Cerebellar nuclear complex (tissue), 1 donor: ENCODE measurements at regions not wholly inside any gene's neighbourhood (a gene's known extent, or its start where the extent isn't known, plus 50 kb on each side); places are given as distances from the start of the nearest gene placed in this dataset.
"Not testable (repeated sequence)": the region's sequence is repeated elsewhere in the genome, so short reads cannot be mapped to it uniquely, and the experiment has no call there.

ENCODE experiments used
- DNase-seq, 2 experiments: peaks; one replicate each; lab custom pipeline; 2025; lab: John Stamatoyannopoulos, UW

DNA sequence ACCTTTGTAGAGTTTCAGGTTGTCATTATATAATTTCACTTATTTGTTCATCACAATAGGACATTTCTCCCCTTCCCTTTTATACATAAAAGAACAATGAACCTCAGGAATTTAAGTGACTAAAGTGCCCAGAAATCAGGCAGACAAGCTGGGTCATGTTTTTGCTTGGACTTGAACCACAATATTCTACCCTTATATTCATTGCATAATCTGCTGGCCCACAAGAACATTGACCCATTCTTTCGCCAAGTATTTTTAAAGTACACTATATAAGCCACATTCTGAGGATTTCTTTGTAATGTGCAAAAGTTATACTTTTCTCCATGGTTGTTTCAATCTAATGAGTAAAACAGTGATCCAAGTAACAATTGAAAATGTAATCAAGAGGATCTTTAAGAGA is 637.5 kb upstream of the SLIT2 start:
- no peak for DNase-seq

DNA sequence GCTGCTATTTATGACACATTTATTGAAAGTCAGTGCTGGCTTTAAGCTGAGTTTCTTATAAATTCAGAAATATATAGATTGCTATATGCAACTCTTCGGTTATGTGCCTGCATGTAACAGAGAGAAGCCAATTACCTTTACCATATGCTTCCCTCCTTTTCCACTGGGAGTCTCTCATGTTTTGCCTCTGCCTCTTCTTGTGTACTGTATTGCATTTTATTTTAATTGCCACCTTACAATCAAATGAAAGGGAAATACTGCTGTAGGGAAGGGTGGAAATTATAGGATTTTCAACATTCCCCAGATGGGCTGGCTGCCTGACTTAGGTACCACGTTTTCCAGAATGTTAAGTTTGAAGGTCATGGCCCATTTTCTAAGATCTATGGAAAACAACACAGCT is 655.4 kb upstream of the SLIT2 start:
- DNase-seq, result no peak

DNA sequence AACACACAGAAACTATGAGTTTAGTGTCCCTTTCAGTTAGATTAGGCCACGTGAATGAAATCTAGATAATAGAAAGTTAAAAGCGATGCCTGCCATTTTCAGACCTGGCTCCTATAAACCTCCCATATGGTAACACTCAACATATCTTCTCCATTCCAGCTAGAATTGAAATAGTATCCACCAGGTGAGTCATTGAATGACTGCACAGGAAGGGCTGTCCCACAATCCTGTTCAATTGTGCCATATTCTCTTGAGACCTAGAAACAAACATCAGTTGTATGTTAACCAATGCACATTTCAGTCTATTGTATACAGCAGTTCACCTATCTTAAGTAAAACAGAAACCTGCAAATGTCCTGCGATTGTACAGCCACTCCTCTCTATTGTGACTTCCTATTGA is 659.3 kb upstream of the SLIT2 start:
- no peak for DNase-seq

DNA sequence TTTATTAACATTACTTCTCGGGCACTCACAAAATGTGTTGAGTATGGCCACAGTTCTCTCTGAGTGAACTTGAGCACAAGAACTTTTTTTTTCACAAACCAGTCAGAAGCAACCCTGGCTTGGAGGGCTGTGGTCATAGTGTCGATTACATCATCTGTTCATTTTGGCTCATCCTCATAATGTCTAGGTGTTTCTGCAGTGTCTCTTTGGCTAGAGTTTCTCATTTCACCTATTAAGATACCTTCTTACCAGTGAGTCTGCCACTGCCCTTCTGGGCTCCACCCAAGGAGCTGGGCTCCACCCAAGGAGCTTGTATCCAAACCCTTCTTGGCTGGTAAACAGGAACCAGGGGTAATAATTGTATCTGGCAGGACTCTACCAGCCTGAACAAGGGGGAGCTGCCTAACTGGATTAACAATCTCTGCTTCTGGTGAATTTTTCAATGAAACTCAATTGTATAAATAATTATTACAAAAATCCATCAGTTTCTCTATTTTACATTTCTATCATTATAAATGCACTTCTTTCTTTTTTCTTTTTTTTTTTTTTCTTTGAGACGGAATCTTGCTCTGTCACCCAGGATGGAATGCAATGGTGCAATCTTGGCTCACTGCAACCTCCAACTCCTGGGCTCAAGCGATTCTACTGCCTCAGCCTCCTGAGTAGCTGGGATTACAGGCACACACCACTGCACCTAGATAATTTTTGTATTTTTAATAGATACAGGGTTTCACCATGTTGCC is 667.7 kb upstream of the SLIT2 start:
- DNase-seq, result no peak

DNA sequence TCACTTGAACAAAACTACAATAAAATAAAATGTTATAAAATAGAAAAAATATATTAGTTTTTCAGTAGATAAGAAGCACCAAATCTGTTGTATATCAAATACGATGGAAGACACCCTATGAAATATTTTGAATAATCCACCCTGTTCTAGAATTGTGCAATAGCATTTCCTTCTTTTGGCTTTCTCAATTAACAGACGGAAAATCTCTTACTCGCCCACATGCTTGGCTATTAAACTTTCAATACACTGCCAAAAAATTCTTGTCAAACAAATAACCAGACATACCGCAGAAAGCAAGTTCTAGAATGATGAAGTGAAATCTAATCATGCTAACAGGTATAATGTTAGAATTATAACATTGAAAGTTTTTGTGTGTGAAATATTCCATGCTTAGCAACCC is 671.6 kb upstream of the SLIT2 start:
- no peak for DNase-seq

DNA sequence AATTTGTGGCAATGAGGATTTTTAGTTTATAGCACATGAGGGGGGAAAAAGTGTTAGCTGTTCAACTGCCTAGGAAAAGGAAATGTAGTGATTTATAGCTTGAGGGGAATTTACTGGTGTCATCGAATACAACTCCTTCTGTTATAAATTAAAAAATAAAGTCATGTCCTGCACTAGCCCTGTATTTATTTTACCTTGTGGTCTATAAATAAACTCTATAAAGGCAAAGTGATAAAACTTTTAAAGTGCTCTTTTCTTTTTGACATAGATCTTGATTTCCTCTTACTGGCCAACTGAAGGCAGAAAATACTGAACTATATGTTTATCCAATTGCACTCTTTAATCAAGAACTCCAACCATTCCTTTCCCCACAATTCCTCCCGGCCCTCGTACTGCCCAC is 672.1 kb upstream of the SLIT2 start:
- DNase-seq, result no peak

DNA sequence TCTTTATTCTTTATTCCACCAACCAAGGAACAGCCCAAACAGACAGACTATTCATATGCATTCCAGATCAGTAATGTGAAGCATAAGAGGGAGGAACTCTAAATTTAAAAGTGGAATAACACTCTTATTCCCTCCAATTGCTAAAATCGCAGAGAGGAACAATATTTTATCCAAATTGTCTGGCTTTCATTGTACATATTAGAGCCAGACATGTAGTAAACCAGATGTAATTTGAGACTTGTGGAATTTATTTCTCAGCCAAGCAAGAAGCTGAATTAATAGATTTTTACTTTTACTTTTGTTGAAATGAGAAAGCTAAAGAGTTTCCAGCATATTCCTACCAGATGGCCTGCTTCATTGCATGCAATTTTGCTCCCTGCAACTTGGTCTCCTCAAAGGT is 674.6 kb upstream of the SLIT2 start:
- no peak for DNase-seq

DNA sequence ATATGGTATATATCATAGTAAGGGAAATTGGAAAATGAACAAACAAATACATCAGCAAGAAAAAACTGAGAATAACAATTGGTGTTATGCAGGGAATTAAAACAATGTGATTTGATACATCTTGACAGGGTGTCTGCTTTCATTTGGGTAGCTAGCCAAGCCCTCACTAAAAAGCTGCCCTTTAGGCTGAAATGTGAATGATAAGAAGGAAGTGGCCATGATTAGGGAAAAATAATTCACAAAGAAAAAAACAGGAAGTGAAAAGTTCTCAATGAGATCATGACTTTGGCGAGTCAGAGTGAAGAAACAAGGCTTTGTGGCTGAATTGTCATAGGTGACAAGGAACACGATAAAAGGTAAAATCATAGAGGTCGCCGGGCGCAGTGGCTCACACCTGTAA is 675.8 kb upstream of the SLIT2 start:
- no peak for DNase-seq

DNA sequence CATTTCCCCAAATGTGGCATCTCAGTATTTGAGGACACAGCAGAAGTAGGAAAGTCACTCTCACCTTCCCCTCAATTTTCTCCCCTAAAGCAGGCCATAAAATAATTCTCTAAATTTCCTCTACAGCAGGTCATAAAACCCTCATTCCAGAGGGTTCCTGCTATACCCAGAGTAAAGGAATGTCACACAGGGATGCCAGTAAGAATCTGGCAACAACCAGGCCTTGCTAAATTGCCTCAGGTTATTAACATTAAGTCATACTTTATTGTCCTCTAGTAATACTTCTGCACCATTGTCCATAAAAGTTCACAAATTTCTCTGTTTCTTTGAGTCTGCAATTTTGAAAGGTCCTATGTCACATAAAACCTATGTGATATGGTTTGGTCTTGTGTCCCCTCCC is 685.7 kb upstream of the SLIT2 start:
- no peak for DNase-seq

DNA sequence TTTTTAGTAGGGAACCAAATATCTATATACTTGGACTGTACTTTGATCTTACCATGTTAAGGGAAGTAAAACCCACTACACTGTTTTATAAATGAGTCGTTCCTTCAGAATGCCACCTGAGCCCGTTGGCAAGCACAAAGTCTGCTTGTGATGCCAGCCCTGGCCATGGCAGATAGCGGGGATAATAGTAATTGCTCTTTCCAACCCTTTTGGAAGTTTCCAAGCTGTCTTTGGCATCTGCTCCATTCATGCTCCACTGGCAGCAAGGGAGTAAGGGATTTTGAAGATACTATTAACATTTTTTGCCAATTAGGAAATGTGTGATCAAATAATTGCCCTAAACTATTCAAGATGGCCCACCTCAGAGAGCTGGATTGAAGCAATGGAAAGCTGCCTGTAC is 689.2 kb upstream of the SLIT2 start:
- DNase-seq, result no peak

DNA sequence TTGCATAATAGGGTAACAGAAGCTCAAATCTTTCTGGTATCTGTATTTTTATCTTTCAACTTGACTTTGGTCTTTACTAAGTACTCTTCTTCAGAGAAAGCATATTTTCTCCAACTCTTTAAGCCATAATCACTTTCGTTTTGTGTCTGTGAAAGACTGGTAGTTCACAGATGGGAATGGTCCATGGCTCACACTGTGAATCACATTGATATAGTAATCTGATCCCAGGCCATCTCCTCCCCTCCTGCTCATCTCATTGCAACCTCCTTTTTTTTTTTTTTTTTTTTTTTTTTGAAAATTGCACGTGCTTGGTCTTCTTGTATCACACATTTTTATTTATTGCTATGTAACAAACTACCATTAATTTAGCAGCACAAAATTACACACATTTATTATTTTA is 694.5 kb upstream of the SLIT2 start:
- DNase-seq, result no peak

DNA sequence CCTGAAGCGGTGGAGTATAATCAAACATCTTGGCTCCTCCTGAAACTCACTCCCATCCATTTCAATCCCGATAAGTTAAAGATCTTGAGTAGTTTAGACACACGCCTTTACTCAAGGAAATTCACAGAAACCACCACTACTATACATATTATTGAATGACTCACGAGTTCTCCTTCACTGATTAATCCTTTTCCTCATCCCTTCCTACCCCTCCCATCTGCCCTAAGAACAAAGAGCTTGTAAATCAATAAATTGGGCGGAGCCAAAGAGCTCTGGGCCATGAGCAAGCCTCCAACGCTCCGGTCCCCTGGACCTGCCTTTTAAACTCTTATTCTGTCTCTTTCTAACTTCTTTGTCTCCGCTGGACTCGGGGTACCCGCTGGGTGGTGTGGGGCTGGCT is 695.4 kb upstream of the SLIT2 start:
- DNase-seq, result not testable (repeated sequence)

DNA sequence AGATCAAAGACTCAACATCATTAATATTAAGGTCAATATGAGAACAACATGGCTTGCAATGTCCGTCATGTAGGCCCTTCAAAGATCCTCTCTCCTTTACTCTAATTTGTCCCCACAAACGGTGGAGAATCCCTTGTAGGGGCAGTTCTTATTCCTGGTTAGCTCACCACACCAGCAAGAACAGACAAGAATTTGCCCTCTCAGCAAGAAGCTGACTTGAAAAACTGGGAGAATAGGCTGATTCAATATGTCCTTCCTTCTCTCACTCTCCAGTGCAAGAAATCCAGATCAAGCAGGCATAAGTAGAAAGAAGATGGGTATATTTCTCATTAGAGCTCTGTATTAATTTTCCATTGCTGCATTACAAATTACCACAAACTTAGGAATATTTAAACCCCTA is 704.2 kb upstream of the SLIT2 start:
- no peak for DNase-seq

DNA sequence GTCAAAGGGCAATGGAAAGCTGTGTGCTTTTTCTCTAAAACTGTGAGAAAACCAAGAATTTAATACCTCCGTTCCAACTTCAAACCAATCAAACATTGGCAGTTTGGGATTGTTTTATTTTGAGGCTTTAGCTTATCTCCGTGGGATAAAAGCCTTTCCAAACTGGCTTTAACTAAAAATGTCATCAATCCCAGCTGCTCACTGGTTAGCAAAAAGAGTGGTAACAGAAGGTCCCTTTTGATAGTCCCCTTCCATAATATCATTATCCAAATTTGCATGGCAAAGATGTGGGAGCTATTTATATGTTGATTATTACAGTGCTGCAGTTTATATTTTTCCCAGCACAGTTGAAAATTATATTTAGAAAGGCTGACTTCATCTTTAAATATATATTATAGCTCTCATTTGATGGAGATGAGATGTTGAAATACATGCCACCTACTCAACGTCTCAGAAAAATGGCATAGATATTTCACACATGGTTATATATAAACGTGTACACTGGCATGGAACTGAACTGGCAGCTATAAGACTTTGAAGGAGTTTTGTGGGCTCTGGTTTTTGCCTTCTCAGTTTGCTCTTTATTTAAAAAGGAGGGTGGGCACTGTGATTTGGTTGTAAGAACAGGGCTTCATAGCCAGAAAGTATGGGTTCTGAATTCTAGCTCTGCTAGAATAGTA is 707.1 kb upstream of the SLIT2 start:
- DNase-seq, result no peak

DNA sequence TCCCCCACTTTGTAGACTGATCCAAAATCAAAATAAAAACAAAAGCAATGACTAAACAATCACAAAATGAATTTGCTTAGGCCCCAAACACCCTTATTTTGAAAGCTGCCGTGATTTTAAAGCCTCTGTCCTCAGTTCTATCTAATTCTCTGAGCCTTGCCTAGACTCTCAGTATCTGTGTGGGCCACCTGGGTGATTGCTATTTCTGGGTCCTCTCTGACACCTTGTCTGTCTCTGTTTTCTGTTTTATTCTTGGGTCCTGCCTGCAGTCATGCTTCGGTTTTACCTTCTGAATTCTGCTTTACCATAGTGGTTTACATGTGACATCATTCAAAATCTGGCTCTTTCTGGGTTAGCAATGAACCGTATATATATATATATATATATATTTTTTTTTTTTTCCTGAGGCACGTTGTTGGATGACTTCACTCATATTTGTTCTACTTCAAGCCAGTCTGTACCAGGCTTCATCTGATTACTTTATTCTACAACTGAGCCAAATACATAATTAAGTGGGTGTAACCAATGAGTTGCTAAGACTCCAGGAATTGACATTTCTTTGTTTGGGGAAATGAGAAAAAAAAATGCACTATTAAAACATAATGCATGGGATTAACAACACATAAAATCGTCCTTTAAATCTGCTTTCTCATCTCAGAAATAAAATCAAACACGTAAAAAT is 710.7 kb upstream of the SLIT2 start:
- DNase-seq, result no peak

DNA sequence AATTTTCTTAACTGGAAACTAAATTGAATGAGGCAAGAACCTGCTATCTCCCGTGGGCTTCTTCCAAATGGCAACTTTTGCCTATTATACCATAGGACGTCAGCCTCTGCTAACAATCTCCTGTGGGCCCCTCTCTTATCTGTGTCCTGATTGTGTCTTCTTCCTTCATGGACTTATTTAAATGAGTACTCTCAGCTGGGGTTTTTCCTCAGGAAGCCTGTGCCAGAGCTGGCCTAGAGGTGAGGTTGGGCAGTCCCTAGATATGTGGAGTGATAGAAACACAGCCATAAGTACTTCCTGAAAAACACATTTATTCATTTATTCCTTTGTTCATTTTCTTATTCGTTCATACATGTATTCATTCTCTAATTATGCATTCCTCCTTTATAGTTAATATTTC is 712.5 kb upstream of the SLIT2 start:
- no peak for DNase-seq

DNA sequence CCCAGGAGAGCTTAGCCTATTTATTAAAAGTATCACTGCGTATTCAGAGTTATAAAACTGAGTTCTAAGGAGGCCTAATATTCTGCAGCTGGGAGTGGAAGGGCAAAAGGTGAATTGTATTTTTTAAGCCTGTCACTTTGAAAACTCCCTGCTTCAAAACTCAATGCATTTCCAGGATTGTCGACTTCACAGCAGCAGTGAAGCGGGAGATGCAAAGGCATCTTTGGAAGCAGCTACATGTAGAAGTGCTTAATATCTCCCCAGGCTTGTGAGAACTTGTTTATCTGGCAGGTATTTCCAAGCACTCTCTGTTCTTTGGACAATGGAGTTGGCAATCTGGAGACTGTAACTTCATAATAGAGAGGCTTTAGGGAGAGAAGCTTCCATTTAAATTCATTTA is 717.5 kb upstream of the SLIT2 start:
- DNase-seq, result no peak

DNA sequence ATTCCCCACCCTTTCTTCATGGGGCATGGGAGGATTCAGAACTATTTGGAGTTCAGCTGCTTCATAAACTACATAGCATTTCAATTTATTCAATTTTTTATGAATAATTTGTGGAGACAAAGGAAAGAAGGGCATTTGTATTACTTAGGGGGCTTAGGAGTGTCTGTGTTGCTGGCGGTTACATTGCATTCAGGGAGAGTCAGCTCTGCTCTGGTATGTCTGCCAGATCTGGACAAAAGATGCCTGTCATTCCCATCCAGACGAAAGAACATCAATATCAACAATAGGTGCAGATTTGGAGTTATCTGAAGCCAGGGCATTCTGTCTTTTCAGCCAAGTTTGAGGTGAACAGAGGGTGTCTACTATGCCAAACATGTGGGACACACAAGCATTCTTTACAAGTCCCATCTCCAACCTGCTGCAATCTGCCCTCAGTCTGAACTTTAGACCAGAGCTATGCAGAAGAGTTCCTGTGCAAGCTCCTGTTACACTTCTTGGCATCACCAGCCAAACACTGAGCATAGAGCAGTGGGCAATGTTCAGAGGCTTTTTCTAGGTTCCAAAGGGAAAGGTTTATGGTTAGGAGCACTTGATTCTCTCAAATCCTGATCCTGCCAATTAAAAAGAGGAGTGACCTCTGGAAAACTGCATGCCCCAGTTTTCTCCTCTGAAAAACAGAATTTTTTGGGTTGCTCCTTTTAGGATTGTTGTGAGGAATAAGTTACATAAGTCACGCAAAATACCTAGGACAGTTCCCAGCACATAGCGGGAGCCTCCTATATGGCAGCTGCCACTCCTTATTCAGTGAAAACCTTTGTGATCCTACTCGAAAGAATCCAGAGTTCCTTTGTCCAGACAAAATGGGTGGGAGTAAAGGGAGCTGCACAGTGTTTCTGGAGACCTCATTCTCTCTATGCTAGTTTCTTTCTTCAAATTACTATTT is 719.5 kb upstream of the SLIT2 start:
- DNase-seq, result no peak

DNA sequence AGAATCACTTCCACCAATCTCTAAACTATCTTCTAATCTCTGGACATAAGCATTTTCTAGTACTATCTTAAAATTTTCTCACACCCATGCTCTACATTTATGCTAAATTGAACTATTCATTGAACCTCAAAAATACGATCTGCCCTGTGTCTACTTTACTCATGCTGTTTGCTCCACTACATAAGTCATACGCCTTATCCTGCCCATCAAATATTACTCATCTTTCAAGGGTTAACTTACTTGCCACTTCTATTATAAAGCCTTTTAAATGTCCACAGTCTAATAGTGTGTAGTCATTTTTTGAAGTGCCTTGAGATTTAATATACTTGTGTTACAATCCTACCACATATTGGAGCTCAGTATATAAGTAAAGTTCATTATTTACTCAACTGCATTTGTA is 727.7 kb upstream of the SLIT2 start:
- DNase-seq, result no peak

DNA sequence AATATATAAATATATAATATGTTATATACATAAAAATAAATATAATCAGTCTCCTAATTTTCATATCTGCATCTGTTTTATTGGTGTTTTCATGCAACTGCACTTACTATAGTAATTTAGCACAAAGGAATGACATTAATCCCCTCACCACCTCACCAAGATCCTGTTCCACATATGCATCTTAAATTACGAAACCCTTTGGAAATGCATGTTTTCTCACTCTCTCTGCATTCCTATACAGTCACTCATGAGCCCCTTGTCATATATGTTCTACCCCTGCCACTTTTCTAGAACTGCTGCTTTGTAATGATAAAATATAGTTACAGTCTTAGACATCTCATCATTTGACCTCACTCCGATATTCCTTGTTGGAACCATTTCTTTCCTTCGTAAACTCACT is 728.7 kb upstream of the SLIT2 start:
- no peak for DNase-seq

DNA sequence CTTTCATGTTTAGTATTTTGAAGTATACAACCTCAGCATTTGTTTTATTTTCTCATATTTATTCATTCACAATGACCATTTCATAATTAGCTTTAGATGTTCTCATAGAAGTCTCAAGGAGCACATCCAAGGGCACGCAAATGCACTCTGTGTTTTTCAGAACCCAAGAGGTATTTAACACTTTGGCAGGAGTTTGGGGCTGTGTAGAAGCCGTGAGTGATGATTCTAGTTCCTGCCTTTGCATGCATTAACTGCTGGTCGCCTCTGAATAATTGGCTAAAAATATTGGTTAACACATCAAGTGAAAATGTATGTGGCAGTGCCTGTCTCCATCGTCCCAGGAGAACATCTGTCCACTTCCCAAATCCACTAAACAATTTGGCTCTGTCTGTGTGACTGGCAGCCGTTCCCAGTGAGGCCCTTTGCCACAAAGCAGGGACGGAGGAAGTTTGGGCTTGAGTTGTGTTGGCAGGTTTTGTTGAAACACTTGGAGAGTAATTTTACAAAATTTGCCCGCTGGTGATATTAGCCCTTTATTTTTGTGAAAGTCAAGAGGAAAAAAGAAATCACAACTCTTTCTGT is 730.7 kb upstream of the SLIT2 start:
- DNase-seq, result no peak
